ENCODE measurements at regions not wholly inside any gene's neighbourhood (a gene's known extent, or its start where the extent isn't known, plus 50 kb on each side); places are given as distances from the start of the nearest gene placed in this dataset.

DNA sequence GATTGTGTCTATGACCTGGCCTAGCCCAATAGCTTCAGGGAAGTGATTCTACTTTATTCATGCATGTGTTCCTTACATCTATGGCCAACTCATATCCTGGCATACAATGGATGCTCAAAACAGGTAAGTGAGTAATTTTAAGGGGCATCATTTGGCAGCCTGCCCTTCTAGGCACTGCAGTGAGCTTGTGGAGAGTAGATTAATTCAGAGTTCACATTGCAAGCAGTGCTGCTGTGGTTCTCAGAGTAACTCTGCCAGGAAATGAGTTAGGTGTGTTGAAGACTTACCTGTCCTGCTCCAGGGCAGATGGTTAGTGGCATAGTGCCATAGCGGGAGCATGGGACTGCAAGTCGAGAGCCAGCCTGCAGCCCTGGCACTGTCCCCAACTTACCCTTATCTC is 158.0 kb downstream of the SCP2D1 start:
- no peaks in the 10 kb centered on the region for H3K36me3 ChIP-seq (ENCODE audit: control insufficient read depth, insufficient read depth, low read length)
- H3K9ac ChIP-seq (ENCODE audit: low read length): no peak overlapping the region

DNA sequence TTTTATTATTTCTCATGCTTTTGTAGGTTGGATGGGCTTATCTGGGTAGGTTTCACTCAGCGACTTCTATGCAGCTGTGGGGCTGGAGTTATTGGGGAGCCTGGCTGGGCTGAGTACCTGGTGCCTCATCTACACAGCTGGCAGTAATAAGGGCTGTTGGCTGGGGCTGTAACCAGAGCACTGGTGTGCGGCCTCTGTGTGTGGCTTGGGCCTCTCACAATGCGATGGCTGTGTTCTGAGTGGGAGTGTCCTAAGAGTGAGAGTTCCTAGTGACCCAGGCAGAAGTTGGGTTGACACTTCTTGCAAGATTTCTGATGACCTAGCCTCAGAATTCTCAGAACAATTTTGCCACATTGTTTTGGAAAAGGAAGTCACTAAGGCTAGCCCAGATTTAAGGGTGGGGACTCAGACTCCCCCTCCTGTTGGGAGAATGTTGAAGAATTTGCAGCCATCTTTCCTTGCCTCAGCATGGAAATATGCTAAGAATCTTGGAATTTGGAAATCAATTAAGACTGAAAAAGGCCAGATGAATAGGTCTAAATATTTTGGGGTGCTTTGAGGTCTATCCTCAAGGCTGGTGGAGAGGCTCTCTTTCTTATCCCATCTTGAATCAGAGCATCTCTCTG is 158.8 kb downstream of the SCP2D1 start:
- H3K4me1 ChIP-seq (ENCODE audit: control insufficient read depth, insufficient read depth, low read length): no peaks in the 10 kb centered on the region
- no peak overlapping the region for H3K4me3 ChIP-seq (ENCODE audit: low read length)
- no peaks in the 10 kb centered on the region for H3K27me3 ChIP-seq (ENCODE audit: control insufficient read depth, insufficient read depth, low read length)
- H3K9ac ChIP-seq (ENCODE audit: low read length): no peak overlapping the region
- no peaks in the 10 kb centered on the region for H3K36me3 ChIP-seq (ENCODE audit: control insufficient read depth, insufficient read depth, low read length)
- H3K9me3 ChIP-seq (ENCODE audit: control insufficient read depth, low read length): no peaks in the 10 kb centered on the region

More for the DNA sequence above, 158.0 kb downstream of the SCP2D1 start:
- Histone ChIP-seq H3K4me1 (ENCODE audit: control insufficient read depth, insufficient read depth, low read length) (no peaks in the 10 kb centered on the region), H3K27me3 (ENCODE audit: control insufficient read depth, insufficient read depth, low read length) (no peaks in the 10 kb centered on the region), H3K9me3 (ENCODE audit: control insufficient read depth, low read length) (no peaks in the 10 kb centered on the region), H3K4me3 (ENCODE audit: low read length) (no peak overlapping the region)

DNA sequence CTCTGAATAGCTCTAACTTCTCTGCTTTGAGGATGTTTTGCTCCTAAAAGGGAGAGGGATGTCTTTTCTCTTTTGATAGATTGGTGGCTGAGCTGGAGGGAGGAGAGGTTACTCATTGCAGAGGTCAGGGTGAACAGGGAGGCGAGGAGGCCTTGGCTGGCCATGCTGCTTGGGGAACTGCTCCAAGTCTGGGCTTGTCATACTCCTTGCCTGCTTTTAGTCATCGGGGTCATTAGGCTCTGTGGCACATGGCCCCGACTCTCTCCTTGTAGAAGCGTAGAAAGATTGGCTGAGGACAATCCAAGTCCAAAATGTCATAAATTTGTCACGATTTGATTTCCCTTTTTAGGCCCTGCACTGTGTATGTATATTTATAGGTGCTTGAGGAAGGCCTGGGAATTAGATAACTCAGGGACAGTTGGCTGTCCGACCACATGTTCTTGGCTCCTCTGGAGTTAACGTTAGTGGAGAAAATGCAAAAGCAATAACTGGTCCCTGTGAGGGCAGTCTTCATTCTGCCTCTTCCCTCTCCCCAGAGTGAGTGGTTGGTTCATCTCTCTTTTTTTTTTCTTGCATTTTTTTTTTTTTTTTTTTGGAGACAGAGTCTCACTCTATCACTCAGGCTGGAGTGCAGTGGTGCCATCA is 160.1 kb downstream of the SCP2D1 start:
- no peaks in the 10 kb centered on the region for H3K27me3 ChIP-seq (ENCODE audit: control insufficient read depth, insufficient read depth, low read length)
- H3K4me1 ChIP-seq (ENCODE audit: control insufficient read depth, insufficient read depth, low read length): no peaks in the 10 kb centered on the region
- H3K4me3 ChIP-seq (ENCODE audit: low read length): no peak overlapping the region
- H3K36me3 ChIP-seq (ENCODE audit: control insufficient read depth, insufficient read depth, low read length): no peaks in the 10 kb centered on the region
- H3K9me3 ChIP-seq (ENCODE audit: control insufficient read depth, low read length): no peaks in the 10 kb centered on the region
- no peak overlapping the region for H3K9ac ChIP-seq (ENCODE audit: low read length)

DNA sequence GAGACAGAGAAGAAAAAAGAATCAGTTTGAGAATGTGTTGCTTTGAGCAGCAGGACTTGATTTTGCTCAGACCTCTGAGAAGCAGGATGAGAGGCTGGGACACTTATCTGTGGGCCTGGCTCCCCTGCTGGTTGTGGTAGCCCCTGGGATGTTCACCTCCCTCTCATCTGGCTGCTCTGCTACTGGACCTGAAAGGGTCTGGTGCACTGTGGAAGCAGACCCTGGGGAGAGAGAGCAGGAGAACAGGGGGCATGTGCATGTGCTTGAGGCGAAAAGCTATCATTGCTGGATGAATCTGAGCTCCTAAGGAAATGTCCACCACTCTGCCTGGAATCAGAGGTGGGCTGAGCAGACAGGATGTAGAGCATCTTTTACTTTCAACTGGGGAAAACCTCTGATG is 161.1 kb downstream of the SCP2D1 start:
- H3K4me1 ChIP-seq (ENCODE audit: control insufficient read depth, insufficient read depth, low read length): no peaks in the 10 kb centered on the region
- no peak overlapping the region for H3K9ac ChIP-seq (ENCODE audit: low read length)
- no peaks in the 10 kb centered on the region for H3K27me3 ChIP-seq (ENCODE audit: control insufficient read depth, insufficient read depth, low read length)
- no peak overlapping the region for H3K4me3 ChIP-seq (ENCODE audit: low read length)
- no peaks in the 10 kb centered on the region for H3K9me3 ChIP-seq (ENCODE audit: control insufficient read depth, low read length)
- H3K36me3 ChIP-seq (ENCODE audit: control insufficient read depth, insufficient read depth, low read length): no peaks in the 10 kb centered on the region

DNA sequence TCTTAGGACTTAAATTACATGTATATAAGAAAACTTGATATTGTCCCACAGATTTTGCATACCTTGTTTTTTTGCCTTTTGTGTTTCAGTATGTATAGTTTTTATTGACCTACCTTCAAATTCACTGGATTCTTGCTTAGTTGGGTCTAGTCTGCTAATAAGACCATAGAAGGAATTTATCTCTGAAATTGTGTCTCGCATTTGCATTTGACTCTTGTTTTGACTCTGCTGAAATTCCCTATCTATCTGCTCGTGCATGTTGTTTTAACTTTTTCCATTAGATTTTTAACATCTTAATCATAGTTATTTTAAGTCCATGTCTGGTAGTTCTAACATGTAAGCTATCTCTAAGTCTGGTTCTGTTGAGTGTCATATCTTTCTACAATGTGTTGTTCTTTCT is 163.9 kb downstream of the SCP2D1 start:
- Histone ChIP-seq H3K9ac (ENCODE audit: low read length) (no peak overlapping the region), H3K9me3 (ENCODE audit: control insufficient read depth, low read length) (no peaks in the 10 kb centered on the region), H3K4me3 (ENCODE audit: low read length) (no peak overlapping the region), H3K4me1 (ENCODE audit: control insufficient read depth, insufficient read depth, low read length) (no peaks in the 10 kb centered on the region), H3K27me3 (ENCODE audit: control insufficient read depth, insufficient read depth, low read length) (no peaks in the 10 kb centered on the region), H3K36me3 (ENCODE audit: control insufficient read depth, insufficient read depth, low read length) (no peaks in the 10 kb centered on the region)

DNA sequence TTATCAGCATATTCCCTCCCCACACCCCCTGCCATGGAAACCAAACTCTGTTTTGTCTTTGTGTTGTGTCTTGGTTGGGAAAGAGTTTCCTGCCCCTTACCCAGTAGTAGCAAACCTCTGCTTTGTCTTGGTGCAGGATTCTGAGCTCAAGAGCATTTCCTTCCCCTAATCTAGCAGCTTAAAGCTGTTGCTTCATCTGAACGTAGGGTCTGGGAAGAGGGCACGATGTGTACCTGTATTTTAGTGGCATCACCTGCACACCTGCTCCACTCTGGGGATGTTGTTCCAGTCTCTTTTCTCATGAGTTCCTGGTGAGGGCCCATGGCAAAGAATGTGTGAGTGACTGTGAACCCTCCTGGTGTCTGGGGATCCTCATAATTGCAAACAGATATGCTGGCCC is 164.7 kb downstream of the SCP2D1 start:
- Histone ChIP-seq H3K9me3 (ENCODE audit: control insufficient read depth, low read length) (no peaks in the 10 kb centered on the region), H3K36me3 (ENCODE audit: control insufficient read depth, insufficient read depth, low read length) (no peaks in the 10 kb centered on the region), H3K27me3 (ENCODE audit: control insufficient read depth, insufficient read depth, low read length) (no peaks in the 10 kb centered on the region), H3K9ac (ENCODE audit: low read length) (no peak overlapping the region), H3K4me3 (ENCODE audit: low read length) (no peak overlapping the region), H3K4me1 (ENCODE audit: control insufficient read depth, insufficient read depth, low read length) (no peaks in the 10 kb centered on the region)

DNA sequence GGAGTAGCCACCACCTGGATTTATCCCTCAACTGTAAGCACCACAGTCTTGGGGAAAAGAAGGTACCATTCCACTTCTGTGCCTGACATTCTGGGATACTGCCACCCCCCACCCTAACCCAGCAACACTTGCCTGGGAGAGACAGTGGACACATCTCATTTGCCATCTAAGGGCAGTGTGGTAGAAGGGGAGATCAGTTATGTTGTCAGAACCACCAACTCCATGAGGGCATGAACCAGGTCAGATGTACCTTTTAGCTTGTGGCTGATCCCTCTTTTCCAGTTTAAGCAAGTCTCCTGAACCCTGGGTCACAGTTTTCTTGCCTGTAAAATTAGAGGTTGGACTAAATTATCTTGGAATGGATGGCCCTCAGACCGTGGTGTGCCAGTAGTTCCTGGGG is 165.5 kb downstream of the SCP2D1 start:
- H3K4me1 ChIP-seq (ENCODE audit: control insufficient read depth, insufficient read depth, low read length): no peaks in the 10 kb centered on the region
- H3K4me3 ChIP-seq (ENCODE audit: low read length): no peak overlapping the region
- H3K36me3 ChIP-seq (ENCODE audit: control insufficient read depth, insufficient read depth, low read length): no peaks in the 10 kb centered on the region
- H3K9me3 ChIP-seq (ENCODE audit: control insufficient read depth, low read length): no peaks in the 10 kb centered on the region
- no peaks in the 10 kb centered on the region for H3K27me3 ChIP-seq (ENCODE audit: control insufficient read depth, insufficient read depth, low read length)
- H3K9ac ChIP-seq (ENCODE audit: low read length): no peak overlapping the region

DNA sequence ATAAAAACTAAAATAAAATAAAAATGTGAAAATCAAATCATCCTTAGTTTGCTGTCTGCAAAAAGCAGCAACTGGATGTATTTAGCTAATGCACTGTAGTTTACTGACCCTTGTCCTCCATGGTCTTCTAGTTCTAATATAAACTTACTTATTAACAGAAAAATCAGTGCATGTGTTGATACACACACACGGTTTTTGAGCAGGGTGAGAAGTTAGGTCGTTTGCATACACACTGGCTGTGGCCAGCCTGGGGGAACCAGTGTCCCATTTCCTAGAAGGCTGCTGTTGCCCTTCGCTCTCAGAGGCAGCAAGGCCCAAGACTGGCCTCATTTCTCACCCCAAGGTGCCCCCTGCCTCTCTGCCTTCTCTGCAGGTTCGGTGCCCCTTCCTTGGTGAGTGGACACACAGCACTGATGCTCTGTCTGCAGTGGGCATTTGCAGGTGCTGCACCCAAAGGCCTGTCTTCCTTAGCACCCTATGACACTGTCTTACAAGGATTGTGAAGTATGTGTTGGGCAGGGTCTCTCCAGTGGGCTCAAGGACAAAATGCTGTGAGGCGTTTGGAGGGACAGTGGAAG is 168.5 kb downstream of the SCP2D1 start:
- H3K9ac ChIP-seq (ENCODE audit: low read length): no peak overlapping the region
- H3K4me1 ChIP-seq (ENCODE audit: control insufficient read depth, insufficient read depth, low read length): no peaks in the 10 kb centered on the region
- no peaks in the 10 kb centered on the region for H3K36me3 ChIP-seq (ENCODE audit: control insufficient read depth, insufficient read depth, low read length)
- no peaks in the 10 kb centered on the region for H3K27me3 ChIP-seq (ENCODE audit: control insufficient read depth, insufficient read depth, low read length)
- no peak overlapping the region for H3K4me3 ChIP-seq (ENCODE audit: low read length)
- no peaks in the 10 kb centered on the region for H3K9me3 ChIP-seq (ENCODE audit: control insufficient read depth, low read length)

DNA sequence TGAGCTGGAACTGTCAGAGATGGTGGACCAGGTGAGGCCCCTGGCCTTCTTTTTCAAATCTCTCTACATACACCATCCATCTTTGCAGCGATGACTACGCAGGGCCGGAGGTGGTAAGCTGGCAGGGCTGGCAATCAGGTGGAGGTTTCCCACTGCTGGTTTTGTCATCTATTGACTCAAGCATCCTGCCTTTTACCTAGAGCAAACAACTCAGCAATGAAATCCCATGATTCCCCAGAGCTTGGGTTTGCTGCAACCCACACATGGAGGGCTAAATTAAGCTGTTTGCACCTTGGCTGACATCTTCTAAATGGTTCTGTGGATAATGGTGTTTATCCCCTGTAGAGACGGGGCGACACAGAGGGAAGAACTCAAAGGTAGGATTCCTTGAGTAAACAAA is 170.2 kb downstream of the SCP2D1 start:
- Histone ChIP-seq H3K9me3 (ENCODE audit: control insufficient read depth, low read length) (no peaks in the 10 kb centered on the region), H3K36me3 (ENCODE audit: control insufficient read depth, insufficient read depth, low read length) (no peaks in the 10 kb centered on the region), H3K4me3 (ENCODE audit: low read length) (no peak overlapping the region), H3K27me3 (ENCODE audit: control insufficient read depth, insufficient read depth, low read length) (no peaks in the 10 kb centered on the region), H3K4me1 (ENCODE audit: control insufficient read depth, insufficient read depth, low read length) (no peaks in the 10 kb centered on the region), H3K9ac (ENCODE audit: low read length) (no peak overlapping the region)

DNA sequence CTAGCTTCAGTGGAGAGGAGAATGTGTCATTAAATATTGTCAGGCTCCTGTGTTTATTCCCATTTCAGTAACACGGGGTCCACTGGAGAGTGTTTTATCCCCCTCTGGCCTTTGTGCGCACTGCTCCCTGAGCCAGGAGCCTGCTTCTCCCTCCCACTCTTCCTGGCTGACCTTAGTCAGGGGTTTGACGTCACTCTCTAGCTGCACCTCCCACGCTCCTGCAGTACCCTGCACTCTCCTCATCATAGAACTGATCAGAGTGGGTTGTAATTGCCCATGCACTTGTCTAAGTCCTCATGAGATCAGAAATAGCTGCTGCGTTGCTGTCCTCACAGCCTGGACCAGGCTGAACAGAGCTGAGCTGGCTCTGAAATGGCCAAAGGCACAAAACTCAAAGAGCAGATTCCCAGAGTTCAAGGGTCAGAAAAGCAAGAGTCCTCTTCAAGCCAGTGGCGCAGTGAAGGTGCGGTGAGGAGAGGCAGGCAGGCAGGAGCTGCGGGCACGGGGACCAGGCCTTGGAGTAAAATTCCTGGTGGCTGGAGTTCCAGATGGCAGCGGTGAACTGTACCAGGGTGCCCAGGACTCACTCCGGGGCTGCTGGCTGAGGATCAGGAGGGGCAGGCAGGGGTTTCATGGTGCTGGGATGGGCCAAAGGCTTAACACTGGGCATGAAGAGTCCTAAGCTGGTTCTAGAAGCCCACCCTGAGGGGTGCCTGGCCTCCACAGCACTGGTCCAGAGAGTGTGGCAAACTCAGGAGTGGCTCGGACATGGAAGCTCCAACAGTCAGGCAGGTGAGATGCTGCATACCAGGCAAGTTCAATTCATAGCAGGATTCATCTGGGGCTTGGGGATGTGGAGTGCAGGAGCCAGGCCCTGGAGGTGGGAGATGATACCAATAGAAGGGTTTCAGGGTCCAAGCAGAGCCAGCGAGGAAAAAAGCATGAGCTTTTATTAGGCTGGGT is 170.9 kb downstream of the SCP2D1 start:
- H3K4me1 ChIP-seq (ENCODE audit: control insufficient read depth, insufficient read depth, low read length): no peaks in the 10 kb centered on the region
- H3K27me3 ChIP-seq (ENCODE audit: control insufficient read depth, insufficient read depth, low read length): no peaks in the 10 kb centered on the region
- no peaks in the 10 kb centered on the region for H3K36me3 ChIP-seq (ENCODE audit: control insufficient read depth, insufficient read depth, low read length)
- no peak overlapping the region for H3K9ac ChIP-seq (ENCODE audit: low read length)
- H3K4me3 ChIP-seq (ENCODE audit: low read length): no peak overlapping the region
- no peaks in the 10 kb centered on the region for H3K9me3 ChIP-seq (ENCODE audit: control insufficient read depth, low read length)

DNA sequence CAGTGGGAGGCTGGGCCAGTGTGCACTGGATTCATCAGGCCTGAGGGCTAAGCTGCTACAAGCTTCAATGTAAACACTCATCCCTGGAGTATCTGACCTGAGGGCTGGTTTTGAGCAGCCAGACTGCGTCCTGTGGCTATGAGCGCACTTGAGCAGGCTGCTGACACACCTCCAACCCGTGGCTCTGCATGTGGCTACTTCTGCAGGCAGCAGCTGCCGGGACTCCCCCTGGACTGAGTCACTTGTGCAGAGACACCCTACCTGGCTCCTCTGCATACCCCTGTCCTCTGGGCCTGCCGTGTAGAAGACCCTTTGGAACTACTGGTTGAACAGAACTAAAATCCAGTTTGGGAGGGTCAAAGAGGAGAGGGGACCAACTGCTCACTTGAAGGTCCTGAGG is 172.0 kb downstream of the SCP2D1 start:
- Histone ChIP-seq H3K4me1 (ENCODE audit: control insufficient read depth, insufficient read depth, low read length) (no peaks in the 10 kb centered on the region), H3K9me3 (ENCODE audit: control insufficient read depth, low read length) (no peaks in the 10 kb centered on the region), H3K4me3 (ENCODE audit: low read length) (no peak overlapping the region), H3K36me3 (ENCODE audit: control insufficient read depth, insufficient read depth, low read length) (no peaks in the 10 kb centered on the region), H3K27me3 (ENCODE audit: control insufficient read depth, insufficient read depth, low read length) (no peaks in the 10 kb centered on the region), H3K9ac (ENCODE audit: low read length) (no peak overlapping the region)
